Neural cell (in vitro differentiated cells): ENCODE measurements at regions not wholly inside any gene's neighbourhood (a gene's known extent, or its start where the extent isn't known, plus 50 kb on each side); places are given as distances from the start of the nearest gene placed in this dataset.

Experiments used
- EP300 ChIP-seq: fragments of 450-650 bp; conservative IDR thresholded peaks from 2 replicates; pipeline ENCODE4 v1.6.1; 2014; ENCODE audit warnings: antibody characterized with exemption, mild to moderate bottlenecking, moderate library complexity; ENCODE audit not compliant: poor library complexity, severe bottlenecking
- POLR2AphosphoS5 ChIP-seq: IDR thresholded peaks from 2 replicates; pipeline ENCODE4 v1.6.1; 2012
- TF ChIP-seq, protein P1 (sequence below): fragments of 450-650 bp; IDR thresholded peaks from 2 replicates; pipeline ENCODE4 v1.5.1; 2014; ENCODE audit warnings: antibody characterized with exemption, mild to moderate bottlenecking, moderate library complexity; ENCODE audit not compliant: poor library complexity, severe bottlenecking

GRCh38 chr3:171986176-171986575, 53.2 kb upstream of the FNDC3B start:
- TF ChIP-seq, protein P1, sequence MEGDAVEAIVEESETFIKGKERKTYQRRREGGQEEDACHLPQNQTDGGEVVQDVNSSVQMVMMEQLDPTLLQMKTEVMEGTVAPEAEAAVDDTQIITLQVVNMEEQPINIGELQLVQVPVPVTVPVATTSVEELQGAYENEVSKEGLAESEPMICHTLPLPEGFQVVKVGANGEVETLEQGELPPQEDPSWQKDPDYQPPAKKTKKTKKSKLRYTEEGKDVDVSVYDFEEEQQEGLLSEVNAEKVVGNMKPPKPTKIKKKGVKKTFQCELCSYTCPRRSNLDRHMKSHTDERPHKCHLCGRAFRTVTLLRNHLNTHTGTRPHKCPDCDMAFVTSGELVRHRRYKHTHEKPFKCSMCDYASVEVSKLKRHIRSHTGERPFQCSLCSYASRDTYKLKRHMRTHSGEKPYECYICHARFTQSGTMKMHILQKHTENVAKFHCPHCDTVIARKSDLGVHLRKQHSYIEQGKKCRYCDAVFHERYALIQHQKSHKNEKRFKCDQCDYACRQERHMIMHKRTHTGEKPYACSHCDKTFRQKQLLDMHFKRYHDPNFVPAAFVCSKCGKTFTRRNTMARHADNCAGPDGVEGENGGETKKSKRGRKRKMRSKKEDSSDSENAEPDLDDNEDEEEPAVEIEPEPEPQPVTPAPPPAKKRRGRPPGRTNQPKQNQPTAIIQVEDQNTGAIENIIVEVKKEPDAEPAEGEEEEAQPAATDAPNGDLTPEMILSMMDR, result no peak
- TF ChIP-seq EP300, result no peak
- TF ChIP-seq POLR2AphosphoS5, result no peak
